Activated CD8-positive, alpha-beta memory T cell treated with anti-CD3 and anti-CD28 coated beads, Interleukin-2, amount 10 ng/mL, durations not matched to agents 7 days and 5 days (primary cell): ENCODE measurements at regions not wholly inside any gene's neighbourhood (a gene's known extent, or its start where the extent isn't known, plus 50 kb on each side); places are given as distances from the start of the nearest gene placed in this dataset.
"Not testable (repeated sequence)": the region's sequence is repeated elsewhere in the genome, so short reads cannot be mapped to it uniquely, and the experiment has no call there.

Experiments
- ATAC-seq: fragments of 150-1000 bp; cut with Tn5 transposase; one replicate; pipeline ENCODE4 v1.10.0; 2021; ENCODE audit warnings: moderate library complexity
- CTCF ChIA-PET: fragments of 350-600 bp; sonication (Branson Sonifier 250); formaldehyde crosslinking; loops from one replicate; lab custom pipeline; 2021; ENCODE audit warnings: antibody characterized with exemption; lab: Charles Lee
- DNase-seq: peaks from one replicate; pipeline ENCODE4 v3.0.0-alpha.2; 2020
- H3K27ac Mint-ChIP-seq: one replicate; pipeline ENCODE4 v1.8.0; 2021; ENCODE audit warnings: mild to moderate bottlenecking, mixed read lengths
- H3K27me3 Mint-ChIP-seq: one replicate; pipeline ENCODE4 v1.8.0; 2021; ENCODE audit warnings: mixed read lengths
- H3K36me3 Mint-ChIP-seq: one replicate; pipeline ENCODE4 v1.8.0; 2021; ENCODE audit warnings: mild to moderate bottlenecking, mixed read lengths
- H3K4me1 Mint-ChIP-seq: one replicate; pipeline ENCODE4 v1.8.0; 2021; ENCODE audit warnings: mixed read lengths
- H3K4me3 Mint-ChIP-seq: one replicate; pipeline ENCODE4 v1.8.0; 2021; ENCODE audit warnings: mild to moderate bottlenecking, moderate library complexity, mixed read lengths
- H3K9me3 Mint-ChIP-seq: one replicate; pipeline ENCODE4 v1.8.0; 2022; ENCODE audit warnings: low read depth, mixed read lengths

GRCh38 chr7:46606761-46607160, 685.7 kb upstream of the IGFBP3 start:
- Mint-ChIP-seq H3K36me3 (no peaks in the 10 kb centered on the region), H3K4me3 (no peak overlapping the region), H3K9me3 (peaks cover 7% of the 10 kb centered on the region), H3K4me1 (no peaks in the 10 kb centered on the region), H3K27ac (no peak overlapping the region), H3K27me3 (no peaks in the 10 kb centered on the region)
- no peak for ATAC-seq
- no peak for DNase-seq
- CTCF ChIA-PET: no interaction called here

- no peaks in the 10 kb centered on the region for H3K4me1 Mint-ChIP-seq
- no peak overlapping the region for H3K27ac Mint-ChIP-seq
- CTCF ChIA-PET: no interaction called here
- no peaks in the 10 kb centered on the region for H3K27me3 Mint-ChIP-seq
- H3K4me3 Mint-ChIP-seq: no peak overlapping the region
- H3K36me3 Mint-ChIP-seq: no peaks in the 10 kb centered on the region
- DNase-seq (no peak), ATAC-seq (no peak)
- peaks cover 7% of the 10 kb centered on the region for H3K9me3 Mint-ChIP-seq
Measured at GRCh38 chr7:46604241-46604661, 683.2 kb upstream of the IGFBP3 start.

- ATAC-seq (no peak), DNase-seq (no peak)
- CTCF ChIA-PET: no interaction called here
- H3K4me1 Mint-ChIP-seq: no peaks in the 10 kb centered on the region
- peaks cover 7% of the 10 kb centered on the region for H3K9me3 Mint-ChIP-seq
- no peak overlapping the region for H3K27ac Mint-ChIP-seq
- H3K36me3 Mint-ChIP-seq: no peaks in the 10 kb centered on the region
- no peak overlapping the region for H3K4me3 Mint-ChIP-seq
- no peaks in the 10 kb centered on the region for H3K27me3 Mint-ChIP-seq
Measured at GRCh38 chr7:46603780-46604179, 682.7 kb upstream of the IGFBP3 start.

GRCh38 chr7:46603296-46603752, 682.3 kb upstream of the IGFBP3 start:
- H3K4me3 Mint-ChIP-seq: no peak overlapping the region
- no peak overlapping the region for H3K27ac Mint-ChIP-seq
- CTCF ChIA-PET: no interaction called here
- H3K9me3 Mint-ChIP-seq: peaks cover 7% of the 10 kb centered on the region
- H3K36me3 Mint-ChIP-seq: no peaks in the 10 kb centered on the region
- no peak for ATAC-seq
- H3K4me1 Mint-ChIP-seq: no peaks in the 10 kb centered on the region
- no peak for DNase-seq
- H3K27me3 Mint-ChIP-seq: no peaks in the 10 kb centered on the region

GRCh38 chr7:46600340-46600739, 679.3 kb upstream of the IGFBP3 start:
- CTCF ChIA-PET: no interaction called here
- DNase-seq (no peak), ATAC-seq (no peak)
- no peaks in the 10 kb centered on the region for H3K36me3 Mint-ChIP-seq
- H3K27ac Mint-ChIP-seq: no peak overlapping the region
- H3K4me3 Mint-ChIP-seq: no peak overlapping the region
- no peaks in the 10 kb centered on the region for H3K27me3 Mint-ChIP-seq
- no peaks in the 10 kb centered on the region for H3K4me1 Mint-ChIP-seq
- H3K9me3 Mint-ChIP-seq: peaks cover 4% of the 10 kb centered on the region

GRCh38 chr7:46594831-46595230, 673.8 kb upstream of the IGFBP3 start:
- CTCF ChIA-PET, H3K4me3 Mint-ChIP-seq, DNase-seq, H3K27ac Mint-ChIP-seq, H3K27me3 Mint-ChIP-seq, H3K9me3 Mint-ChIP-seq, ATAC-seq, H3K36me3 Mint-ChIP-seq, H3K4me1 Mint-ChIP-seq: not testable (repeated sequence)

- CTCF ChIA-PET, DNase-seq, H3K4me1 Mint-ChIP-seq, H3K9me3 Mint-ChIP-seq, ATAC-seq, H3K27ac Mint-ChIP-seq, H3K27me3 Mint-ChIP-seq, H3K36me3 Mint-ChIP-seq, H3K4me3 Mint-ChIP-seq: not testable (repeated sequence)
Measured at GRCh38 chr7:46590918-46591905, 670.1 kb upstream of the IGFBP3 start.

GRCh38 chr7:46589286-46589685, 668.2 kb upstream of the IGFBP3 start:
- CTCF ChIA-PET: no interaction called here
- DNase-seq: no peak

GRCh38 chr7:46586406-46586805, 665.3 kb upstream of the IGFBP3 start:
- Mint-ChIP-seq H3K9me3 (peaks cover 2% of the 10 kb centered on the region), H3K27ac (no peak overlapping the region), H3K36me3 (no peaks in the 10 kb centered on the region), H3K4me1 (no peaks in the 10 kb centered on the region), H3K27me3 (no peaks in the 10 kb centered on the region), H3K4me3 (no peak overlapping the region)
- DNase-seq: no peak
- CTCF ChIA-PET: no interaction called here
- ATAC-seq: no peak

More at GRCh38 chr7:46589286-46589685, 668.2 kb upstream of the IGFBP3 start:
- no peak overlapping the region for H3K27ac Mint-ChIP-seq
- no peaks in the 10 kb centered on the region for H3K4me1 Mint-ChIP-seq
- no peaks in the 10 kb centered on the region for H3K27me3 Mint-ChIP-seq
- no peak overlapping the region for H3K4me3 Mint-ChIP-seq
- no peaks in the 10 kb centered on the region for H3K9me3 Mint-ChIP-seq
- no peaks in the 10 kb centered on the region for H3K36me3 Mint-ChIP-seq
- ATAC-seq: no peak

- Mint-ChIP-seq H3K27ac (no peak overlapping the region), H3K36me3 (no peaks in the 10 kb centered on the region), H3K4me1 (no peaks in the 10 kb centered on the region), H3K27me3 (no peaks in the 10 kb centered on the region), H3K4me3 (no peak overlapping the region), H3K9me3 (peaks cover 3% of the 10 kb centered on the region)
- ATAC-seq (no peak), DNase-seq (no peak)
- CTCF ChIA-PET: interaction anchor here (0.6 kb wide), 1 partner anchor 394 kb away, joined by 3 read pairs; no protein-coding TSS in a partner anchor
Measured at GRCh38 chr7:46583656-46584055, 662.6 kb upstream of the IGFBP3 start.

GRCh38 chr7:46581268-46581667, 660.2 kb upstream of the IGFBP3 start:
- Mint-ChIP-seq H3K4me1 (no peaks in the 10 kb centered on the region), H3K36me3 (no peaks in the 10 kb centered on the region), H3K27me3 (no peaks in the 10 kb centered on the region), H3K4me3 (no peak overlapping the region), H3K9me3 (peaks cover 7% of the 10 kb centered on the region), H3K27ac (no peak overlapping the region)
- CTCF ChIA-PET: no interaction called here
- no peak for DNase-seq
- ATAC-seq: no peak

- no peak for ATAC-seq
- H3K36me3 Mint-ChIP-seq: no peaks in the 10 kb centered on the region
- no peak overlapping the region for H3K27ac Mint-ChIP-seq
- no peak for DNase-seq
- no peaks in the 10 kb centered on the region for H3K4me1 Mint-ChIP-seq
- H3K4me3 Mint-ChIP-seq: no peak overlapping the region
- CTCF ChIA-PET: no interaction called here
- no peaks in the 10 kb centered on the region for H3K27me3 Mint-ChIP-seq
- H3K9me3 Mint-ChIP-seq: peaks cover 7% of the 10 kb centered on the region
Measured at GRCh38 chr7:46580766-46581165, 659.7 kb upstream of the IGFBP3 start.

- no peaks in the 10 kb centered on the region for H3K36me3 Mint-ChIP-seq
- H3K9me3 Mint-ChIP-seq: peaks cover 12% of the 10 kb centered on the region
- ATAC-seq (no peak), DNase-seq (no peak)
- no peaks in the 10 kb centered on the region for H3K4me1 Mint-ChIP-seq
- no peaks in the 10 kb centered on the region for H3K27me3 Mint-ChIP-seq
- H3K27ac Mint-ChIP-seq: no peak overlapping the region
- H3K4me3 Mint-ChIP-seq: no peak overlapping the region
- CTCF ChIA-PET: no interaction called here
Measured at GRCh38 chr7:46577394-46577793, 656.3 kb upstream of the IGFBP3 start.

GRCh38 chr7:46576950-46577349, 655.9 kb upstream of the IGFBP3 start:
- ATAC-seq: no peak
- CTCF ChIA-PET: no interaction called here
- Mint-ChIP-seq H3K4me3 (no peak overlapping the region), H3K4me1 (no peaks in the 10 kb centered on the region), H3K9me3 (peaks cover 16% of the 10 kb centered on the region), H3K27me3 (no peaks in the 10 kb centered on the region), H3K27ac (no peak overlapping the region), H3K36me3 (no peaks in the 10 kb centered on the region)
- no peak for DNase-seq
